Sigmoid colon (tissue), 3 donors: ENCODE measurements at regions not wholly inside any gene's neighbourhood (a gene's known extent, or its start where the extent isn't known, plus 50 kb on each side); places are given as distances from the start of the nearest gene placed in this dataset.

Experiments used
- POLR2A ChIP-seq, 2 donors: fragments of 450-650 bp; IDR thresholded peaks; one replicate each; pipeline ENCODE4 v1.6.1; 2016; ENCODE audit warnings: antibody characterized with exemption in 2 of 2, mild to moderate bottlenecking in 2 of 2, moderate library complexity in 2 of 2
- TF ChIP-seq, protein P1 (sequence below), 4 experiments: fragments of 450-650 bp in 3 of 4; fragments of 200-600 bp in 1 of 4; IDR thresholded peaks; one replicate each; pipeline ENCODE4 v1.5.1; 2016 to 2019; ENCODE audit warnings: antibody characterized with exemption in 4 of 4, mild to moderate bottlenecking in 3 of 4, moderate library complexity in 2 of 4

DNA sequence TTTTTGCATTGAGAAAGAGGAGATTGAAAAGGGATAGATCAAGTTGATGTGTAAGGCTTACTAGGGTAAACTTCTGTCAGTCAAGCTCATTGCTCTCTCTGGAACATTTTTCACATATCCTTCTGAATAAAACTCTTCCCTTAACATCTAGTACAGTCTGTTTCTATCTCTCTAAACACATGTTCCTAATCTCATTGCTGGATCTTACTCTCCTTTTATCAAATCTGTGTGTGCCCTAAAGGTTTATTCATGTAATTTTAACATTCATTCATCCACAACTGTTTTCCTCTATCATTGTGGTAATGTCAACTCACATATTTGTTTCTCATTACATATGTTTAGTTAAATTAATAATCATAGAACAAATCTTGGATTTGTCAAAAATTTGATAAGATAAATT is 277.9 kb upstream of the GULP1 start:
- TF ChIP-seq POLR2A (IDR thresholded peaks at IDR 0.05): no peak
- TF ChIP-seq, protein P1, sequence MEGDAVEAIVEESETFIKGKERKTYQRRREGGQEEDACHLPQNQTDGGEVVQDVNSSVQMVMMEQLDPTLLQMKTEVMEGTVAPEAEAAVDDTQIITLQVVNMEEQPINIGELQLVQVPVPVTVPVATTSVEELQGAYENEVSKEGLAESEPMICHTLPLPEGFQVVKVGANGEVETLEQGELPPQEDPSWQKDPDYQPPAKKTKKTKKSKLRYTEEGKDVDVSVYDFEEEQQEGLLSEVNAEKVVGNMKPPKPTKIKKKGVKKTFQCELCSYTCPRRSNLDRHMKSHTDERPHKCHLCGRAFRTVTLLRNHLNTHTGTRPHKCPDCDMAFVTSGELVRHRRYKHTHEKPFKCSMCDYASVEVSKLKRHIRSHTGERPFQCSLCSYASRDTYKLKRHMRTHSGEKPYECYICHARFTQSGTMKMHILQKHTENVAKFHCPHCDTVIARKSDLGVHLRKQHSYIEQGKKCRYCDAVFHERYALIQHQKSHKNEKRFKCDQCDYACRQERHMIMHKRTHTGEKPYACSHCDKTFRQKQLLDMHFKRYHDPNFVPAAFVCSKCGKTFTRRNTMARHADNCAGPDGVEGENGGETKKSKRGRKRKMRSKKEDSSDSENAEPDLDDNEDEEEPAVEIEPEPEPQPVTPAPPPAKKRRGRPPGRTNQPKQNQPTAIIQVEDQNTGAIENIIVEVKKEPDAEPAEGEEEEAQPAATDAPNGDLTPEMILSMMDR (IDR thresholded peaks at IDR 0.05): no peak
